ENCODE measurements at regions not wholly inside any gene's neighbourhood (a gene's known extent, or its start where the extent isn't known, plus 50 kb on each side); places are given as distances from the start of the nearest gene placed in this dataset.
"Not testable (repeated sequence)": the region's sequence is repeated elsewhere in the genome, so short reads cannot be mapped to it uniquely, and the experiment has no call there.

- Histone ChIP-seq H3K27ac (no peak overlapping the region), H3K27me3 (no peaks in the 10 kb centered on the region), H3K4me3 (no peak overlapping the region), H3K9me3 (no peaks in the 10 kb centered on the region), H3K4me1 (no peaks in the 10 kb centered on the region), H3K36me3 (no peaks in the 10 kb centered on the region)
- ATAC-seq (ENCODE audit: low FRiP score in 2 of 2) (peak in 1 of 2 donors; percentile 28), DNase-seq (no peak)
- WGBS, 2 donors: 62 to 73% methylated on average over 1 of the region's 1 CpG
- TF ChIP-seq EP300 (IDR thresholded peaks at IDR 0.05) (no peak), POLR2A (IDR thresholded peaks at IDR 0.05) (no peak), POLR2AphosphoS5 (IDR thresholded peaks at IDR 0.05) (no peak)
Measured at GRCh38 chr3:98709441-98709840, 53.7 kb upstream of the ST3GAL6 start.

- no peaks in the 10 kb centered on the region for H3K9me3 ChIP-seq
- no peaks in the 10 kb centered on the region for H3K4me1 ChIP-seq
- DNase-seq (no peak), ATAC-seq (ENCODE audit: low FRiP score in 2 of 2) (no peak)
- TF ChIP-seq CTCF (IDR thresholded peaks at IDR 0.05) (no peak), EP300 (IDR thresholded peaks at IDR 0.05) (no peak), POLR2A (IDR thresholded peaks at IDR 0.05) (no peak), POLR2AphosphoS5 (IDR thresholded peaks at IDR 0.05) (no peak)
- no peaks in the 10 kb centered on the region for H3K36me3 ChIP-seq
- 50 to 57% methylated on average over 3 of the region's 3 CpGs for whole genome bisulfite sequencing, 2 donors
- H3K4me3 ChIP-seq: no peak overlapping the region
- no peak overlapping the region for H3K27ac ChIP-seq
- no peaks in the 10 kb centered on the region for H3K27me3 ChIP-seq
Measured at GRCh38 chr3:98710067-98710659, 53.0 kb upstream of the ST3GAL6 start.

GRCh38 chr3:98711426-98711825 is 51.7 kb upstream of the ST3GAL6 start:
- Histone ChIP-seq H3K27me3 (no peaks in the 10 kb centered on the region), H3K9me3 (no peaks in the 10 kb centered on the region), H3K4me3 (no peak overlapping the region), H3K27ac (no peak overlapping the region), H3K36me3 (no peaks in the 10 kb centered on the region), H3K4me1 (no peaks in the 10 kb centered on the region)
- DNase-seq (no peak), ATAC-seq (ENCODE audit: low FRiP score in 2 of 2) (no peak)
- 75 to 80% methylated on average over 2 of the region's 2 CpGs for WGBS, 2 donors
- TF ChIP-seq POLR2A (IDR thresholded peaks at IDR 0.05) (no peak), EP300 (IDR thresholded peaks at IDR 0.05) (no peak), CTCF (IDR thresholded peaks at IDR 0.05) (no peak), POLR2AphosphoS5 (IDR thresholded peaks at IDR 0.05) (no peak)

- no peak for DNase-seq
- H3K27me3 ChIP-seq: no peaks in the 10 kb centered on the region
- H3K4me3 ChIP-seq: no peak overlapping the region
- H3K4me1 ChIP-seq: no peaks in the 10 kb centered on the region
- TF ChIP-seq POLR2AphosphoS5 (IDR thresholded peaks at IDR 0.05) (no peak), EP300 (IDR thresholded peaks at IDR 0.05) (no peak), POLR2A (IDR thresholded peaks at IDR 0.05) (no peak), CTCF (IDR thresholded peaks at IDR 0.05) (no peak)
- WGBS, 2 donors: 97% methylated on average over 6 of the region's 6 CpGs
- ATAC-seq (ENCODE audit: low FRiP score in 2 of 2): no peak
- no peak overlapping the region for H3K27ac ChIP-seq
- H3K9me3 ChIP-seq: no peaks in the 10 kb centered on the region
- no peaks in the 10 kb centered on the region for H3K36me3 ChIP-seq
Measured at GRCh38 chr3:98712726-98713125, 50.4 kb upstream of the ST3GAL6 start.

- WGBS, 2 donors: 95 to 96% methylated on average over 5 of the region's 5 CpGs
- H3K4me3 ChIP-seq, H3K27me3 ChIP-seq: not testable (repeated sequence)
Measured at GRCh38 chr3:98713332-98713731, 49.8 kb upstream of the ST3GAL6 start.

More at GRCh38 chr3:98713332-98713731, 49.8 kb upstream of the ST3GAL6 start:
- DNase-seq; H3K9me3 ChIP-seq; H3K27ac ChIP-seq; H3K4me1 ChIP-seq; ATAC-seq (ENCODE audit: low FRiP score in 2 of 2); H3K36me3 ChIP-seq: not testable (repeated sequence)

Data from upper lobe of left lung (tissue), 6 donors.